NCI-H2081 (cell line): ENCODE measurements at regions not wholly inside any gene's neighbourhood (a gene's known extent, or its start where the extent isn't known, plus 50 kb on each side); places are given as distances from the start of the nearest gene placed in this dataset.
A peak's percentile ranks its signal among the peaks of the same experiment; 100 is the strongest.

Source experiments
- DNase-seq, 2 experiments: peaks; one replicate each; lab custom pipeline; 2025; lab: John Stamatoyannopoulos, UW

GRCh38 chr3:194769020-194769643, 83.4 kb downstream of the FAM43A start:
- DNase-seq = peak; percentile 99

GRCh38 chr3:194772241-194773000, 86.7 kb downstream of the FAM43A start:
- DNase-seq = no peak

GRCh38 chr3:194773216-194773615, 87.5 kb downstream of the FAM43A start:
- DNase-seq = no peak

DNA sequence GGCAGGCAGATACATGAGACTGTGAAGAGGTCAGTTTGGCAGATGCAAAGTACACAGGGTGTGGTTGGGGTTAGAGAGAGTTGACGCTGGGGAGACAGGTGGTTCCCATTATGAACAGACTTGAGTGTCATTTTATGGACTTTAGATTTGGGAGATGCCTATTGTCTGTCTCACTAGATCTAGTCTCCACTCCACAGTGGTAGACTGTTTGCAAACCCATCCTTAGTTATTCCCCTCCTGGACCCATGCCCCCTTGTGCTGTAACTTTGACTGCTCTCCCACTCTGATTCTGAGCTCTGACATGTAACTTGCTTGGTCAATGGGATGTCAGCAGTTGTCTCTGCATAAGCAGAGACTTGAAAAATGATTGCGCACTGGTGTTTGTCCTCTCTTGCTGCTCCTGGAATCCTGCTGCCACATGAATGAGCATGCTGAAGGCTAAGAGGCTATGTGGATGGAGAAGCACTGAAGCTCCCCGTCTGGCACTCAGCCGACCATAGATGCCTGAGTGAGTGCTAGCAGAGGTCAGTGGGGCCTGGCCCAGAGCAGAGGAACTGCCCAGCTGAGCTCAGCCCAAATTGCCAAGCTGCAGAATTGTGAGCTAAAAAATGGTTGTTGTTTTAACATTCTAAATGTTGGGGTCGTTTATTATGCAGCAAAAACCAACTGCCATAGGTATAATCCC, 88.2 kb downstream of the FAM43A start:
- DNase-seq = no peak

DNA sequence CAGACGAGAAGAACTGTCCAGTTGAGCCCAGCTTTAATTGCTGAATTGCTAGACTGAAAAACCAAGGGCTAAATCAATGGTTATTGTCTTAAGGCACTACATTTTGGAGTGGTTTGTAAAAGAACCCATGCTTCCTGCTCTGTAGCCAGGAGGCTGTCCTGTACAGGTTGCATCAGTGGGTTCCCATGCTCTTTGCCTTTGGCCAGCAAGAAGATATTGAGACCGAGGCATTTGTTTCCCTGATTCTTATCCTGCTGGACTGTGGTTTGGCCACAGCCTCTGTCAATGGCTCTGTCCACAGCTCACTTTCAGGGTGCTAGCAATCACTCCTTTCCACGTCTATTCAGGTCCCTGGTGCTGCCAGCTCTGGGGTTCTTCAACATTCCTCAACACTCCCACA, 89.6 kb downstream of the FAM43A start:
- DNase-seq = no peak

DNA sequence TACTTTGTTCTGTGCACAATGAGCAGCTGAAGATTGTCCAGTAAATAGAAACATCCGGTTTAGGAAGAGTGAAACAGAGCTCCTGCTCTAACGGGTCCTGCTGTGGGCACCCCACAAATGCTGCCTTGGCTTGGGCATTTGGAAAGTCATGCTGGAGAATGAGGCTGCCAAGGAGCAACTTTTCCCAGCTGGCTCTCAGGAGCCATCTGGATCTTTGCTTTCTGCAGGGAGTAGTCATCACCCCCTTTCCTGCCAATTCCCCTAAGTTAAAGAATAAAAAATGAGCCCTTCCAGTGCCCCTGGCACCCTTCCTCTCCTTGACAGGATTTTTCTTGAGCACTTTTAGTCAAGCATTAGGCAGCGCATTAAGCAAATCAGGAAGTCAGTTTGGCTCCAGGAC, 90.0 kb downstream of the FAM43A start:
- DNase-seq = no peak

- no peak for DNase-seq
These were observed 92.0 kb downstream of the FAM43A start for GRCh38 chr3:194777729-194778128.

- DNase-seq = no peak
These were observed 94.1 kb downstream of the FAM43A start for GRCh38 chr3:194779729-194780224.

- DNase-seq = no peak
These were observed 95.0 kb downstream of the FAM43A start for GRCh38 chr3:194780706-194781105.

DNA sequence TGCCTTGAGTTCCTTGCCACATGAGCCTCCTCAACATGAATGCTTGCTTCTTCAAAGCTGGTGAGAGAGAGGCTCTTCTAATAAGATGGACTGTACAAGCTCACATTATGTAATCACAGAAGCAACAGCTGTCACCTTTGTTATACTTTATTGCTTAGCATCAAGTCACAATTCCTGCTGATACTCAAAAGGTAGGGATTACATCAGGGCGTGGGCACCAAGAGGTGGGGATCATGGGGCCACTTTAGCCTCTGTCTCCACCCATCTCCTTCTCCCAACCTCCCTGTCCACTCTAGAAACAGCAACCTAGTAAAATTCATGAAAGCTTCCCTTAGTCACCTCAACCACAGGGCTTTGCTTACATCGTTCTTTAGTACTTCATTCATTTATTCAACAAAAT, 95.9 kb downstream of the FAM43A start:
- no peak for DNase-seq

- peak in 1 of 2 experiments; percentile 19 for DNase-seq
These were observed 97.2 kb downstream of the FAM43A start for GRCh38 chr3:194782698-194783404.

- no peak for DNase-seq
These were observed 98.7 kb downstream of the FAM43A start for GRCh38 chr3:194784361-194784760.

DNA sequence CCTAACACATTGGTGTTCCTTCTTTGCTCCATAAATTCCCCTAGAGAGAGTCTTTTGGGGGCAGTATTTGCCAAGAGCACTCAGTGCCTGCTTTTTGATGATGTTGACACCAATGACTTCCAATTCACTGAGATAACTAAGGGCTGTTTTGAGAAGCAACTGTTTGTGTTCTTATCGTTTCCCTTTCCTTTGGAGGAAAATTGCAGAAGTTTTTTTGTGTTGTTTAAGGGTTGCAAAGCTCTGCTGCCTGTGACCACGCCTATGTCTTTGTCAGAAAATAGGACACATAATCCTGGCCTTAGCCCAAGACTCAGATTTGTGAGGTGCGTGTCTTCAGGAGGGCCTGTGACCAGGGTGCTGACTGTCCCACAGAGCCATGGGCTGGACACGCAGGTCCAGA, 99.6 kb downstream of the FAM43A start:
- DNase-seq = no peak

DNA sequence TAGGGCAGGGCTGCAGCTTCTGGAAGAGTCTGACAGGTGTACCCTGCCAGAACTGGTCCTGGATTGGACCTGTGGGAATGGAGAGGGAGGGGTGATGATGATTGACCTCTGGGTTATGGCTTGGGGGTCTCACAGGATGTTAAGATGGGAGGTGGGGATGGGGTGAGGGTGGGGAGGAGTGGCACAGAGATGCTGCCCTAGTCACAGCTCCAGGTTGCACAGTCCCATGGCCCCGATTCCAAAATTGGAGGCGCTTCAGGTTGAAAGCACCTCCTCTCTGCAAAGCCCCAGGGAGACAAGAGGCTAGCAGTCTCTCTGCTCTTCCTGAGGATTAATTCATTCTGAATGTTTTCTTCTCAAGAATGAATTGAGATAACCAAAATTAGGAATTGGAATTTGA, 101.4 kb downstream of the FAM43A start:
- DNase-seq = no peak

DNA sequence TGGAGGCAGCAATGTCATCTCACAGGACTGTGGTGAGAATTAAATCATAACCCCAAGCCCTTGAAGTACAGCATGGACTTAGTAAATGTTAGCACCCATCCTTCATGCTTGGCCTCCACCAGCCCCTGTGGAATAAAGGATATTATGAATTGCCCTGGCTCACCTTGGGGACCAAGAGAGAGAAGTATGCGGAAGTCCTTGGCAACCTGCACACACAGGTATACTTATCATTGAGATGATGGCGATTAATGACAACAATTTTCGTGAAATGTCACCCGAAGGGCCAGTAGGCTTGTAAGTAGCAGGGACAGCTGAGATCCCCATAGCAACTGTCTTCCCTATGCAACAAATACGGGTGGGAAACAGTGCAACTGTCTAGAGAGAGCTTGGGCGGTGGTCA, 102.0 kb downstream of the FAM43A start:
- no peak for DNase-seq

DNA sequence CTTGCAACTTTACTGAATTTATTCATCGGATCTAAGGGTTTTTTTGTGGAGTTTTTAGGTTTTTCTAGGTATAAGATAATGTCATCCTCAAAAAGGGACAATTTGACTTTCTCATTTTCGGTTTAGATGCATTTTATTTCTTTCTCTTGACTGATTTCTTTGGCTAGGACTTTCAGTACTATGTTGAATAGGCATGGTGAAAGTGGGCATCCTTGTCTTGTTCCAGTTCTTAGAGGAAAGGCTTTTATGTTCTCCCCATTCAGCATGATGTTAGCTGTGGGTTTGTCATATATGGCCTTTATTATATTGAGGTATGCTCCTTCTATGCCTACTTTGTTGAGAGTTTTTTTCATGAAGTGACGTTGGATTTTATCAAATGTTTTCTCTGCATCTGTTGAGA, 106.7 kb downstream of the FAM43A start:
- no peak for DNase-seq

DNA sequence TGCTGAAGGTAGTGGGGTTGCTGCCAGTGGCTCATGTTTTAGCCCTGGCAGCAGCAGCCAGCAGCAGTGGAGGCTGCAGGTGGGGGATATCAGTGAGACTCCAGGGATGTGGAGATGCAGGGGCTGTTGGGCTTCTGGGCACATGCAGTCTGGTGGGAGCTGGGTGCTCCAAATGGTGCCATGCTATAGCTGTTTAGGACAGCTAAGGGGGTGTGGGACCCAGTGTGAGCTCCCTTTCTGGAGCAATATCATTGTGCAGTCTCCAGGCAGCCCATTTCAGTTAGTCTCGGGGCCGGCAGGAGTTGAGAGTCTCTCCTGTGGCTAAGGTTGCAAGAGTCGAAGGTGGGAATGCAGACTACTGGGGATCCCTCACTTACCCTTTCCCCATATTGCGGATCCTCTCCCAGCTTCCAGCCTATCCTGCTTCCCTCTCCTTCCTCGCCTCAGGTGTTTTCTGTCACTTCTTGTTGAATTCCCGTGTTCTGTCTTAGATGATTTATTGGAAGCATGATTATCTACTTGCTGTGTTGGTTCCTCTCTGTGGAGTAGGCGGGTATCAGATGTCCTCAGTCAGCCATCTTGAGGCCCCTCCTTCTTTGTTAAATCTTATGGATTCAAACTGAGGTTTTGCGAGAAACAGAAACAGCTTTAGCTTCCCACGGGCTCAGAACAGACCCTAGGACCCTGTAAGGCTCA, 112.0 kb downstream of the FAM43A start:
- DNase-seq = no peak

GRCh38 chr3:194798486-194798885, 112.8 kb downstream of the FAM43A start:
- no peak for DNase-seq

GRCh38 chr3:194800002-194800401, 114.3 kb downstream of the FAM43A start:
- no peak for DNase-seq

DNA sequence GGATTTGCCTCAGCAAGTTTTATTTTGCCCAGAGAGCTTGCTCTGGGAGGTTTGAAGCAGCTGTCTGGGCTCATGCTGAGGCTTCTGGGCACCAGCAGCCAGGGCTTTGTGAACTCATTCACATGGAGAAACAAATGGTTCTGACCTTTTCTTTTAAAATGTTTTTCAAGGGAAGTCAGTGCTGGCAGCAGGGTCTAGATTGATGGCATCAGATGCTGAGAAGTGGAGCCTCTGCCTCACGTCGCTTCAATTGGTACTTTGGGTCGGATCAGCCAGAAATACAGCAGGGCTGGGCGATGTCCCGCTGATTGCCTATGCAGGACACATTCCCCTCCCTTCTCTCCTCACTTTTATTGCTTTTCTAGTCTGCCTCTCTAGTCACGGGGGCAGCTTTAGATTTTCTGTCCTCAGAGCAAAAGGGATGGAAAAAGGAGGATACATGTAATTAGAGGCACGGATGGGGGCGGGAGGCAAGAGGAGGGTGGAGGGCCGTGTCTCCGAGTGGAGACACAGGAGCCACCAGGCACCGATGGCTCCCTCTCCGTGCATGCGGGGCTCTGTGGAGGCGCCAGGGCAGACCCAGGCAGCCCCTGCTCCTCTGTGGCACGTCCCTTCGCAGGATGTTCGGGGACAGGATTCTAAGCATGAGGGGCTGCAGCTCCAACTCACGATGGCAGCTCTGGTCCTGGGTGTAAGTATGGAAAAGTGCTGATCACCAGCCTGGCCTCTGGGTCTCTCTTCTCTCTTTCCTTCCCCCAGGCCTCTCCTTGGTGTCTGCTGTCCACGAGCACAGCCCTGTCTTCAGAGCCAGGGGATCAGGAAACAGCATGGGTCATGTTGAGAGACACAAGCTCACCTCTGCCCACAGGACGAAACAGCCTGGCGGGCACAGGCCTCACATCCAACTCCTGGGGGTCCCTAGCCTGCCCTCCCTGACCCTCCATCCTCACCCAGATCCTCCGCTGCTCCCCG, 116.1 kb downstream of the FAM43A start:
- no peak for DNase-seq

DNA sequence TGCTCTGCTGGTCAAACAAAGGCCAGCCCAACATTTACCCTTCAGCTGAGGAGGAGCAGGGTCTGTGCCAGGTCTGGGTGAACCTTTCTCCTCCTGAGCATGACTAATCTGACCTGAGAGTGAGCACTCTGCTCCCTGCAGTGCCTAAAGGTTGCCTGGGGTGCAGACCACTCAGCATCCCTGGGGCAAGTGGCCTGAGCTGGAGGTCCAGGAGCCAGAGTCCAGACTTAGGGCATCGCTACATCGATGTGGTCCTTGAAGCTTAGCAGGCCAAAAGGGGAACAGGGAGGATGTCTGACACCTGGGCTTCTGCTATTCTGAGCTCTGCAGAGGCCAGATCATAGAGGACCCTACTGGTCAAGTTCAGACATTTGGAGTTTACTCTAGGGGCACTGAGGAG, 119.1 kb downstream of the FAM43A start:
- DNase-seq = no peak
